GM19023 (cell line): ENCODE measurements at regions not wholly inside any gene's neighbourhood (a gene's known extent, or its start where the extent isn't known, plus 50 kb on each side); places are given as distances from the start of the nearest gene placed in this dataset.
"Not testable (repeated sequence)": the region's sequence is repeated elsewhere in the genome, so short reads cannot be mapped to it uniquely, and the experiment has no call there.

Source experiments
- ATAC-seq: cut with Tn5 transposase; IDR thresholded peaks from one replicate; pipeline ENCODE4 v1.9.1; 2021; ENCODE audit warnings: mild to moderate bottlenecking, moderate library complexity; ENCODE audit not compliant: unreplicated experiment

DNA sequence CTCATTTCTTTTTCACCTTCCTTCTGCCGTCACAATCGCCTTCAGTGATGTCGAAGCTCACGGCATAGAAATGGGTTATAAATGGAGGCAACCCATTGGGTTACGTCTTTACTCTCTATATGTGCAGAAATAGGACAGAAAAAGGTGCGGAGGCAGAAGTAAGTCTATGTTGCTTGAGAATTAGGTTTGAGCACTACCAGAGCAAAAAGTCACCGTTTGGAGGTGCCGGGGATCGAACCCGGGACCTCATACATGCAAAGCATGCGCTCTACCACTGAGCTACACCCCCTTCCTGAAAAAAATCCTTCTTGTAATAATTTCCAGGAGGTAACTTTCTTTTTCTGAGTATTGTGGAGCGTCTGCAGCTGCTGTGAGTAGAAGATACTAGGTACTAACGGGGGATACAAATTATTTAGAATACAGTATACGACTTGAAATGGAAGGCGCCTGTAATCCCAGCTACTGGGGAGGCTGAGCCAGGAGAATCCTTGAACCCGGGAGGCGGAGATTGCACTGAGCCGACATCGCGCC is 134.2 kb downstream of the TRIM27 start:
- ATAC-seq = no peak

DNA sequence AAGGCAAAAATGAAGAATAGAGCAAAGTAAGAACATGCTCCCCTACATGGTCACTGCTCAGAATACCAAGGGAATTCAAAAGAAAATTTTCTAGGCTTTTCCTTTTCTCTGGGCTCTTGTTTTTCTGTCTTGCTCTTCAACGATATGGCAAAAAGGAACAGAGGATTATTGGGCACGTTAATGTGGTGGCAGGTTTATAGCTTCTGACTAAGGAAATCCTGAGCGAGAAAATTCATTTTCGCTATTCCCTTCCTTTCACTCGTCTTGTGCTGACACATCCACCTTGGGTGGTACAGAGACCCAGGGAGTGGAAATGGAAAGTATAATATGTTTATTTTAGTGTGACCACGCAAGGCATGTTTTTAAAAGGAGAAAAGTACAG is 132.8 kb downstream of the TRIM27 start:
- no peak for ATAC-seq

DNA sequence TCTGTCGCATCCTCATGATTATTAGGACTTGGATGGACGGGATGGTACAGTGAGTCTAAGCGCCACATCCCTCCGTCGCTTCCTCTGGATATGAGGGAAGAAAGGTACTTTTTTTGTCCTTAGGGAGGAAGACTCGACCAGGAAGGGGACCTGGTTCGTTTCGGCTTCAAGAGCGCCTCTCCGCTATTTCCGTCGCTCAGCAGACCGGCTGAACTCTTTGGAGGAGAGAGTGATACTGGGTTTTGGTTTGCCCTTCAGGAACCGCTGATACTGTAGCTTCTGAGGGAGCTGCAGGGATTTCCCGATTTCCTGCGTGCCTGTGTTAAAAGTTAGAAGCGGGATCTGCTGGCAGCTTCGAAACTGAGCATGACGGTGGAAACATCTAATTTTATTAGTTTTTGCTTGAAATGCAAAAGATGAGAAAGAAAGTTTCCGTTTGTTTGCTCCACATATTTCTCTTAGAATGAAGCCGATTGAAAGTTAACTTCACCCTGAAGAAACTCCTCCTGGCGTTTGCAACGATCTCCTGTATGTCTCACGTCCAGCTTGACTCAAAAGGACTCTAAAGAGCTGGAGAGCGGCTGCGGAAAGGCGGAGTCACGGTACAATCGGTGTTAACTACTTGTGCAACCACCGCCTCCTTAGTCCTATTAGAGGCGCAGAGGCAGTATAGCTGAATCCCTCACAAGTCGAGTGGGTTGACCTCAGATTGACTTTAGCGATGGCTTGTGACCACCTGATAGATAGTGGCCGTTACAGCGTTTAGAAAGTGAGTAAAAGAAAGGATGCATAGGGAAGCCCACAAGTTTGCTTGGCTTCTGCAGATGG is 129.4 kb downstream of the TRIM27 start:
- no peak for ATAC-seq

DNA sequence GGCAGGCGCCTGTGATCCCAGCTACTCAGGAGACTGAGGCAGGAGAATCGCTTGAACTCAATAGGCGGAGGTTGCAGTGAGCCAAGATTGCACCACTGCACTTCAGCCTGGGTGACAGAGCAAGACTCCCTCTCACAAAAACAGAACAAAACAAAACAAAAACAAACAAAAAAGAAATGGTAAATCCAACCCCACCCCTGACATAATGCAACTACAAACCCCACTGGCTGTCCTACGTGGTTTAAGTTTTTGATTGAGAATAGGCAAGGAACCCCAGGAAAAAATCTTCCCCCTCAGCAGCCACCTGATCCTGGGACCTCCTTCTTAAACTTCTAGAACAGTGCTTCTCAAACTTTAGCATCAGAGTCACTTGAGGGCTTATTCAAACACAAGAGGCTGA is 123.1 kb downstream of the TRIM27 start:
- ATAC-seq = not testable (repeated sequence)

DNA sequence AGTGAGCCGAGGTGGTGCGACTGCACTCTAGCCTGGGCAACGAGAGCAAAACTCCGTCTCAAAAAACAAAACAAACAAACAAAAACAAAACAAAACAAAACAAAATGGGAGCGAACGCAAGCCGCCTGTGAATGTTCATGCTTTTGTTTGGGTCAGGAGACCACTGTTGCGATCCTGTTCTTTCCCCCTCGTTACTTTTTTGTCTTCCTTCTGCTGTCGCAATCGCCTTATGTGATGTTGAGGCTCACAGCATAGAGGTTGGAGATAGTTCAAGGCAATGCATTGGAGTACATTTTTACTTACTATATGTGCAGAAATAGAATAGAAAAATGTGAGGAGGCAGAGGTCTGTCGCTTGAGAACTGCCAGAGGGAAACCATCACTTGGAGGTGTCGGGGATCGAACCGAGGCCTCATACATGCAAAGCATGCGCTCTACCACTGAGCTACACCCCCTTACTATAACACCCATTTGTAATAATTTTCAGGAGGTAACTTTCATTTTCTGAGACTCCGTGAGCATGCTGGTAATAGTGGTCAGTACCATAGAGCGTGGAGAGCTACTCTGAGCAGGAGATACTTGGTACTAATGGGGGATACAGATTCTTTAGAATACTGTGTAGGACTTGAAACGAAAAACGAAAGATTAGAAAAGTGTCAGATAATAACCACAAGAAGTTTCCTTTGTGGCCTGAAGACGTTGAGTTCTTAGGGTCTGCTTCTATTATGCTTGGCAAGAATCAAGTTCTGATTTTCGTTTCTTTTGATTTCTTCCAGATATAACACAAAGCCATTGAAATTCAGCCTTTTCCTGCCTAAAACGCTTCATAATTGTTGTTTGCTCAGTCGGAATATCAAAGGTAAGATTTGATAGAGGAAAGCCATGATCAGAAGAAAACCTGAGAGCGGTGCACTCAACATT is 121.1 kb downstream of the TRIM27 start:
- ATAC-seq = no peak

DNA sequence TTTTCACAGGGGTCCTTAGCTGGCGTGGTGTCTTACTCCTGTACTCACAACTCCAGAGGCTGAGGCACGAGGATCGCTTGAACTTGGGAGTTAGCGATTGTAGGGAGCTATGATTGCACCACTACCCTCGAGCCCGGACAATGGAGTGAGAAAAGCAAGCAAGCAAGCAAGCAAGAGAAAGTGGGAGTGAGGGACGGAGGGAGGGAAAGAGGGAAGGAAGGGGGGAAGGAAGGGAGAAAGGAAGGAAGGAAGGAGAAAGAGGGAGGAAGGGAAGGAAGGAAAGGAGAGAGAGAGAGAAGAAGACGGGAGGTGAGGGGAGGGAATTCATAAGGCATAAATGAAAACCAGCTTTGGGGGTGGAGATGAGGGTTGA is 120.5 kb downstream of the TRIM27 start:
- ATAC-seq = no peak

GRCh38 chr6:28807682-28808280 is 116.0 kb downstream of the TRIM27 start:
- ATAC-seq = no peak

GRCh38 chr6:28808383-28808782 is 115.4 kb downstream of the TRIM27 start:
- ATAC-seq = no peak

DNA sequence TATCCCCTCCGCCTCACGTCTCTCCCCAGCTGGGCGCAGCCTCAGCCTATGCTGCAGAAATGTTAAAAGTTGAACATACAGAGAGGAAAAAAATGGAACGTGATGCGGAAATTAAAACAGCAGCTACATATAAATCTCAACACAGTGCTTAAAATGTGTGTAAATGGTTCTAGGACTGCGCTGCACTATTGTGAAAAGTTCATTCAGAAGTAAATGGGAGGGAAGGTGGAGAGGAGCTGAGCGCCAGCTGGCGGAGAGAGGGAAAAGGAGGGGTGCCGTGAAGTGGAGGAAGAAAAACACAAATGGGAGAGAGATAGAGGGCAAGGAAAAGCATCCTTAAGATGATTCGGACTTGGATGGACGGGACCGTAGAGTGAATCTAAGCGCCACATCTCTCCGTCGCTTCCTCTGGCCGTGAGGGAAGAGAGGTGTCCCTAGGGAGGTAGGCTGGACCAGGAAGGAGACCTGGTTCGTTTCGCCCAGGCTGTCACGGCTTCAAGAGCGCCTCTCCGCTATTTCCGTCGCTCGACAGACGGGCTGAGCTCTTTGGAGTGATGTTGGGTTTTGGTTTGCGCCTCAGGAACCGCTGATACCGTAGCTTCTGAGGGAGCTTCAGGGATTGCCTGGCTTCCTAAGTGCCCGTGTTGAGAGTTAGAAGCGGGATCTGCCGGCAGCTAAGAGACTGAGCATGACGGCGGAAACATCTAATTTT is 113.7 kb downstream of the TRIM27 start:
- no peak for ATAC-seq

GRCh38 chr6:28810659-28811053 is 113.1 kb downstream of the TRIM27 start:
- ATAC-seq = no peak

DNA sequence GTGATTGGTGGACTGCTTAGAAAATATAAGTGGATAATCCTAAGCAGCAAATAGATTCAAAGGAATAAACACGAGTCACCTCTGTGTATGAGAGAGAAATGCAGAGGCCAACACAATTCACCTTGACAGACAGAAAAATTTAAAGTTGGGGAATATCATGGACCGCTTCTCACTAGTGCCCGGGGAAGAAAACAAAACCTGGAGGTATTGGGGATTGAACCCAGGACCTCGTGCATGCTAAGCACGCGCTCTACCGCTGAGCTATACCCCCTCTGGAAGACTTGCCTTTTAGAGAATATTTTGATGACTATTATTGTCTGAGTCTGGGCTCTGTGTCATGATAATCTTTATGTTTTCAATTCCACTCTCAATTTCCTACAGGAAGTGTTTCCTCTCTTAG is 111.9 kb downstream of the TRIM27 start:
- no peak for ATAC-seq

DNA sequence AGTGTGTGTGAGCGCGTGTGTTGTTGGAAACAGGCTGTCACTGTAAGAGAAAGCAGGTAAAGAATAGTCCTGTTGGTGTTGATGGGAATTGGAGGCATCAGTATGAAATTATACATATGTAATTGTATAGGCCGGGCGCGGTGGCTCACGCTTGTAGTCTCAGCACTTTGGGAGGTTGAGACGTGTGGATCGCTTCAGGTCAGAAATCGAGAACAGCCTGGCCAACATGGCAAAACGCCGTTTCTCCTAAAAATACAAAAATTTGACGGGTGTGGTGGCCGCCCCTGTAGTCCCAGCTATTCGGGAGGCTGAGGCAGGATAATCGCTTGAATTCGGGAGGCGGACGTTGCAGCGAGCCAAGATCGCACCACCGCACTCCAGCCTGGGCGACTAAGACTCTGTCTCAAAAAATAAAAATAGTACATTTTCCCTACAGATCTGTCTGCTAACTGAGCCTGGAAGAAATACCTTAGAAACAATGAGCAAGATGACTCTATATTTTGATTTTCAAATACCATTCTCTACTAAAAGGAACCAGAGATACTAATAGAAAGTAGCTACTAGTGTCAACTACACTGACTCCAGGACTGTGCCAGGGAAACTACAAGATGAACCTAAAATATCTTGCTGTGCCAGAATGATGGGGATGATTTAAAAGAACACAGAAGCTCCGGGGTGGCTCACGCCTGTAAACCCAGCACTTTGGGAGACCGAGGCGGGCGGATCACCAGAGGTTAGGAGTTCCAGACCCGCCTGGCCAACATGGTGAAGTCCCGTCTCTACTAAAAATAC is 110.8 kb downstream of the TRIM27 start:
- ATAC-seq = no peak

- ATAC-seq = no peak
Measured at GRCh38 chr6:28814032-28814976, 109.5 kb downstream of the TRIM27 start.

DNA sequence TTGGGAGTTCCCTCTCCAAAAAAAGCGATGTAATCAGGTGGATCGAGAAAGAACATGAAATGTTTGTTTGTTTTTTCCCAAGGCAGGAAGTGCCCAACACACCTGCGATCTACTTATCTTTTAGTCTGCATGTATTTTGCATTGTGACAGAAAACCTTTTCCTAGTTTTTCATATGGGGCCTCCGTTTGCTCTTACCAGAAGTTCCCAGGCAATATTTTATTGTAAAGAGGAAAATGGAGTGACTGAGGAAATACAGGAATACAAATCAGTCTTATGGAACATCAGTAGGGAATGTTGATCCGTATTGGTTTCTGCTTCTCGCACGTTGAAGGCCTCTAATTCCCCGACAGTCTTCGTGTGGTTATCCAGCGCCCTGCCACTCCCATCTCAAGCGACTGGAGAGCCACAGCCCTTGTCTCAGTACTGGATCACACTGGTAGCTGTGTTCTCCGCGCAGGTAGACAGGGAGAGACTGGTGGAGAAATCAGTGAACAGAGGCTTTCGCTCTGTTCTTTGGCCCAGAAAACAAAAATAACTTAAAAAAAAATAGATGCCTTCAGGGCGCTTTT is 107.4 kb downstream of the TRIM27 start:
- ATAC-seq = no peak

DNA sequence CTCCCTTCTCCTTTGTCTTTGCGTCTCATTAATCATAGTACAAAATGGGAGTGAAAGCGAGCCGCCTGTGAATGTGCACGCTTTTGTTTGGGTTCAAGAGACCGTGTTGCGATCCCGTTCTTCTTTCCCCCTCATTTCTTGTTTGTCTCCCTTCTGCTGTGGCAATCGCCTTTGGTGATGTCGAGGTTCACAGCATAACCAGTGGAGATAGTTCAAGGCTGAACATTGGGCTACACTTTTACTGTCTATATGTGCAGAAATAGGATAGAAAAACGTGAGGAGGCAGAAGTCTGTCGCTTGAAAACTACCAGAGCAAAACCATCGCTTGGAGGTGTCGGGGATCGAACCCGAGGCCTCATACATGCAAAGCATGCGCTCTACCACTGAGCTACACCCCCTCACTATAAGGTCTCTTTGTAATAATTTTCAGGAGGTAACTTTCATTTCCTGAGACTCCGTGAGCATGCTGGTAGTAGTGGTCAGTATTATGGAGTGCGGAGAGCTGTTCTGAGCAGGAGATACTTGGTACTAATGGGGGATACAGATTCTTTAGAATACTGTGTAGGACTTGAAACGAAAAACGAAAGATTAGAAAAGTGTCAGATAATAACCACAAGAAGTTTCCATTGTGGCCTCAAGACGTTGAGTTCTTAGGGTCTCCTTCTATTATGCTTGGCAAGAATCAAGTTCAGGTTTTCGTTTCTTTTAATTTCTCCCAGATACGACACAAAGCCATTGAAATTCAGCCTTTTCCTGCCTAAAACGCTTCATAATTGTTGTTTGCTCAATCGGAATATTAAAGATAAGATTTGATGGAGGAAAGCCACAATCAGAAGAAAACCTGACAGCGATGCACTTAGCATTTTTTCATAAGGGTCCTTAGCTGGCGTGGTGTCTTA is 106.6 kb downstream of the TRIM27 start:
- ATAC-seq = no peak

- ATAC-seq = no peak
Measured at GRCh38 chr6:28817808-28818145, 106.0 kb downstream of the TRIM27 start.
